MM.1S (cell line): ENCODE measurements at regions not wholly inside any gene's neighbourhood (a gene's known extent, or its start where the extent isn't known, plus 50 kb on each side); places are given as distances from the start of the nearest gene placed in this dataset.

Experiments used
- DNase-seq: peaks from one replicate; pipeline ENCODE4 v3.0.0-alpha.2; 2015
- H2AFZ ChIP-seq: fragments of 300-600 bp; sonication (generic); 2 replicates; pipeline ENCODE4 v1.6.0; 2016; ENCODE audit warnings: antibody characterized with exemption, low read length
- H3F3A ChIP-seq: fragments of 300-600 bp; sonication (generic); 2 replicates; pipeline ENCODE4 v1.6.1; 2016; ENCODE audit warnings: mild to moderate bottlenecking, antibody characterized with exemption, low read length, moderate library complexity, mixed read lengths; ENCODE audit not compliant: insufficient read depth
- H3K27ac ChIP-seq: fragments of 300-600 bp; sonication (generic); 2 replicates; pipeline ENCODE4 v1.5.1; 2016; ENCODE audit warnings: mild to moderate bottlenecking, low read length
- H3K27me3 ChIP-seq: fragments of 300-600 bp; sonication (generic); replicated peaks from 2 replicates; pipeline ENCODE4 v1.6.0; 2016; ENCODE audit warnings: low read length; ENCODE audit not compliant: insufficient read depth
- H3K36me3 ChIP-seq: fragments of 300-600 bp; sonication (generic); replicated peaks from 2 replicates; pipeline ENCODE4 v1.6.1; 2016; ENCODE audit warnings: mild to moderate bottlenecking, low read length, mixed read lengths; ENCODE audit not compliant: insufficient read depth
- H3K4me1 ChIP-seq: fragments of 300-600 bp; sonication (generic); 2 replicates; pipeline ENCODE4 v1.6.1; 2016; ENCODE audit warnings: low read length, mixed read lengths
- H3K4me2 ChIP-seq: fragments of 300-600 bp; sonication (generic); 2 replicates; pipeline ENCODE4 v1.6.0; 2016; ENCODE audit warnings: low read depth, low read length
- H3K4me3 ChIP-seq: fragments of 300-600 bp; sonication (generic); 2 replicates; pipeline ENCODE4 v1.5.1; 2016; ENCODE audit warnings: low read length, mixed read lengths
- H3K79me2 ChIP-seq: fragments of 300-600 bp; sonication (generic); 2 replicates; pipeline ENCODE4 v1.6.1; 2016; ENCODE audit warnings: mixed run types, low read length, mixed read lengths
- H3K9ac ChIP-seq: fragments of 300-600 bp; sonication (generic); 2 replicates; pipeline ENCODE4 v1.6.1; 2016; ENCODE audit warnings: low read length, mixed read lengths
- H3K9me2 ChIP-seq: fragments of 300-600 bp; sonication (generic); replicated peaks from 2 replicates; pipeline ENCODE4 v1.6.1; 2016; ENCODE audit warnings: mild to moderate bottlenecking, low read length, mixed read lengths; ENCODE audit not compliant: insufficient read depth
- H3K9me3 ChIP-seq: fragments of 300-600 bp; sonication (generic); replicated peaks from 2 replicates; pipeline ENCODE4 v1.6.1; 2016; ENCODE audit warnings: mild to moderate bottlenecking, low read length, mixed read lengths; ENCODE audit not compliant: insufficient read depth
- H4K20me1 ChIP-seq: fragments of 300-600 bp; sonication (generic); 2 replicates; pipeline ENCODE4 v1.6.1; 2016; ENCODE audit warnings: mild to moderate bottlenecking, low read length, moderate library complexity, mixed read lengths; ENCODE audit not compliant: insufficient read depth
- CTCF ChIP-seq: fragments of 300-600 bp; sonication (generic); IDR thresholded peaks from 2 replicates; pipeline ENCODE4 v1.5.1; 2016; ENCODE audit warnings: antibody characterized with exemption, low read length, mixed read lengths
- EZH2 ChIP-seq: fragments of 300-600 bp; sonication (generic); optimal IDR thresholded peaks from 2 replicates; pipeline ENCODE3; 2017; ENCODE audit warnings: low read depth, mild to moderate bottlenecking, antibody characterized with exemption, low read length, mixed read lengths
- EZH2phosphoT487 ChIP-seq: fragments of 300-600 bp; sonication (generic); IDR thresholded peaks from 2 replicates; pipeline ENCODE4 v1.6.1; 2018; ENCODE audit warnings: antibody characterized with exemption, low read length

GRCh38 chr16:82405736-82406135 lies 221.0 kb upstream of the CDH13 start:
- Histone ChIP-seq H3K4me1 (no peaks in the 10 kb centered on the region), H3K9me3 (no peaks in the 10 kb centered on the region; the same call in 1 of the 2 replicates), H3K27ac (no peak overlapping the region), H3K27me3 (no peaks in the 10 kb centered on the region), H4K20me1 (no peaks in the 10 kb centered on the region), H3F3A (no peaks in the 10 kb centered on the region), H3K79me2 (no peaks in the 10 kb centered on the region), H3K4me2 (no peak overlapping the region), H3K9ac (no peak overlapping the region), H2AFZ (no peak overlapping the region), H3K4me3 (no peak overlapping the region), H3K9me2 (no peaks in the 10 kb centered on the region), H3K36me3 (no peaks in the 10 kb centered on the region)
- TF ChIP-seq EZH2 (no peak), EZH2phosphoT487 (no peak), CTCF (no peak)
- no peak for DNase-seq

GRCh38 chr16:82404586-82405315 lies 222.0 kb upstream of the CDH13 start:
- Histone ChIP-seq H3K9me3 (no peaks in the 10 kb centered on the region; the same call in 1 of the 2 replicates), H3K79me2 (no peaks in the 10 kb centered on the region), H4K20me1 (no peaks in the 10 kb centered on the region), H3K9ac (no peak overlapping the region), H3K9me2 (no peaks in the 10 kb centered on the region), H3K4me2 (no peak overlapping the region), H3K4me1 (no peaks in the 10 kb centered on the region), H3K27me3 (no peaks in the 10 kb centered on the region), H3K27ac (no peak overlapping the region), H3K4me3 (no peak overlapping the region), H2AFZ (no peak overlapping the region), H3F3A (no peaks in the 10 kb centered on the region), H3K36me3 (no peaks in the 10 kb centered on the region)
- no peak for TF ChIP-seq EZH2
- no peak for TF ChIP-seq CTCF
- TF ChIP-seq EZH2phosphoT487 = no peak
- no peak for DNase-seq

GRCh38 chr16:82402665-82403218 lies 224.0 kb upstream of the CDH13 start:
- no peak for TF ChIP-seq CTCF
- no peak for TF ChIP-seq EZH2phosphoT487
- TF ChIP-seq EZH2 = no peak
- no peaks in the 10 kb centered on the region for H3F3A ChIP-seq
- H4K20me1 ChIP-seq = no peaks in the 10 kb centered on the region
- no peak overlapping the region for H3K4me2 ChIP-seq
- H3K4me3 ChIP-seq = no peak overlapping the region
- H3K9me3 ChIP-seq = no peaks in the 10 kb centered on the region; the same call in 1 of the 2 replicates
- H3K27me3 ChIP-seq = no peaks in the 10 kb centered on the region
- no peaks in the 10 kb centered on the region for H3K9me2 ChIP-seq
- H3K9ac ChIP-seq = no peak overlapping the region
- no peaks in the 10 kb centered on the region for H3K4me1 ChIP-seq
- H3K79me2 ChIP-seq = no peaks in the 10 kb centered on the region
- H2AFZ ChIP-seq = no peak overlapping the region
- no peak overlapping the region for H3K27ac ChIP-seq
- H3K36me3 ChIP-seq = no peaks in the 10 kb centered on the region
- DNase-seq = no peak
